ENCODE measurements at regions not wholly inside any gene's neighbourhood (a gene's known extent, or its start where the extent isn't known, plus 50 kb on each side); places are given as distances from the start of the nearest gene placed in this dataset.
"Not testable (repeated sequence)": the region's sequence is repeated elsewhere in the genome, so short reads cannot be mapped to it uniquely, and the experiment has no call there.

DNA sequence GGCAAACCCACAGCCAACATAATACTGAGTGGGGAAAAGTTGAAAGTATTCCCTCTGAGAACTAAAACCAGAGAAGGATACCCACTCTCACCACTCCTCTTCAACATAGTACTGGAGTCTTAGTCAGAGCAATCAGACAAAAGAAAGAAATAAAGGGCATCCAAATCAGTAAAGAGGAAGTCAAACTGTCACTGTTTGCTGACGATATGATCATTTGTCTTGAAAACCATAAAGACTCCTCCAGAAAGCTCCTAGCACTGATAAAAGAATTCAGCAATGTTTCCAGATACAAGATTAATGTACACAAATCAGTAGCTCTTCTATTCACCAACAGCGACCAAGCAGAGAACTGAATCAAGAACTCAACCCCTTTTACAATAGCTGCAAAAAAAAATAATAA lies 64.0 kb upstream of the SSTR4 start:
- H2AFZ ChIP-seq (ENCODE audit: insufficient read depth, low read depth, low read length, poor library complexity, severe bottlenecking); H3K79me2 ChIP-seq (ENCODE audit: control insufficient read depth, insufficient read depth, low read length); H3K27ac ChIP-seq (ENCODE audit: low read length in 2 of 2); H3K9me3 ChIP-seq (ENCODE audit: control extremely low read depth in 1 of 3, control insufficient read depth in 2 of 3, insufficient read depth in 1 of 3, low read length in 2 of 3); POLR2A ChIA-PET; ATAC-seq (ENCODE audit: low read depth); H3K9ac ChIP-seq (ENCODE audit: low read length); H3K4me1 ChIP-seq (ENCODE audit: control insufficient read depth in 2 of 2, insufficient read depth in 2 of 2, low read length in 2 of 2); DNase-seq; H3K4me3 ChIP-seq (ENCODE audit: control extremely low read depth in 1 of 5, extremely low read depth in 1 of 5, insufficient read depth in 1 of 5, low read depth in 2 of 5, low read length in 4 of 5); H3K27me3 Mint-ChIP-seq; H3K9me3 Mint-ChIP-seq (ENCODE audit: insufficient read depth); CTCF ChIA-PET; intact Hi-C loops (cut with micrococcal nuclease); H3K27me3 ChIP-seq (replicated peaks in 1 of 4; ENCODE audit: control extremely low read depth in 1 of 4, control insufficient read depth in 3 of 4, insufficient read depth in 4 of 4, low read length in 3 of 4); H3K4me1 Mint-ChIP-seq; H3K36me3 ChIP-seq (replicated peaks in 1 of 2; ENCODE audit: control extremely low read depth in 1 of 2, control insufficient read depth in 1 of 2, extremely low read depth in 1 of 2, insufficient read depth in 2 of 2, low read length in 1 of 2); H3K4me2 ChIP-seq (replicated peaks; ENCODE audit: low read depth, low read length, poor library complexity, severe bottlenecking); H3K4me3 Mint-ChIP-seq; H4K20me1 ChIP-seq (ENCODE audit: control insufficient read depth, insufficient read depth, low read length, poor library complexity, severe bottlenecking); H3K27ac Mint-ChIP-seq: not testable (repeated sequence)
- 0% methylated on average over 1 of the region's 2 CpGs for WGBS (ENCODE audit: insufficient coverage)

DNA sequence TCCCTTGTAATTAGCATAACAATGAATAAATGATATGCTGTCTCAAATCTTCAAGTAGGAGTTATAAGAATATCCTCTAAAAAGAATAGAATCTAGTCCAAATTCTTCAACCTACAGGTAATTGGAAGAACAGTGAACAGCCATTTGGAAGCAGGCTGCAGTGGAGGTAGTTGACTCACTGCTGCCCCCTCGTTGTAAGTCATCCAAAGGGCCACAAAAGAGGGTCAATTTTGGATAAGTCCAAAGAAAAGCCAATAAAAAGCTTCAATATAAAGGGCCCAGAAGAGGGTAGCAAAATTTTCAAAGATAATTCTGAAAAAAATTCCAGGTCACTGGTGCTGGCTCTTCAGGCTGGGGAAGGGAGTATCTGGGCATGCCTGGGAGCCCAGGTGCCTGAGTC lies 60.8 kb upstream of the SSTR4 start:
- no peak overlapping the region for H3K4me3 ChIP-seq (ENCODE audit: control extremely low read depth in 1 of 5, extremely low read depth in 1 of 5, insufficient read depth in 1 of 5, low read depth in 2 of 5, low read length in 4 of 5)
- ChIA-PET CTCF (no interaction called here), POLR2A (no interaction called here)
- H3K9ac ChIP-seq (ENCODE audit: low read length) = no peak overlapping the region
- no peak overlapping the region for H2AFZ ChIP-seq (ENCODE audit: insufficient read depth, low read depth, low read length, poor library complexity, severe bottlenecking)
- DNase-seq (no peak), ATAC-seq (ENCODE audit: low read depth) (no peak)
- intact Hi-C loops (cut with micrococcal nuclease) = no loop called here
- H4K20me1 ChIP-seq (ENCODE audit: control insufficient read depth, insufficient read depth, low read length, poor library complexity, severe bottlenecking) = no peaks in the 10 kb centered on the region
- H3K36me3 ChIP-seq (replicated peaks in 1 of 2; ENCODE audit: control extremely low read depth in 1 of 2, control insufficient read depth in 1 of 2, extremely low read depth in 1 of 2, insufficient read depth in 2 of 2, low read length in 1 of 2) = no peaks in the 10 kb centered on the region
- H3K9me3 ChIP-seq (ENCODE audit: control extremely low read depth in 1 of 3, control insufficient read depth in 2 of 3, insufficient read depth in 1 of 3, low read length in 2 of 3) = no peaks in the 10 kb centered on the region
- Mint-ChIP-seq H3K4me1 (no peaks in the 10 kb centered on the region), H3K27ac (no peak overlapping the region), H3K27me3 (no peaks in the 10 kb centered on the region), H3K4me3 (no peak overlapping the region), H3K9me3 (ENCODE audit: insufficient read depth) (no peaks in the 10 kb centered on the region)
- no peak overlapping the region for H3K4me2 ChIP-seq (replicated peaks; ENCODE audit: low read depth, low read length, poor library complexity, severe bottlenecking)
- H3K27ac ChIP-seq (ENCODE audit: low read length in 2 of 2) = no peak overlapping the region
- WGBS (ENCODE audit: insufficient coverage) = no CpG with 5 or more reads among the region's 1 CpG
- H3K27me3 ChIP-seq (replicated peaks in 1 of 4; ENCODE audit: control extremely low read depth in 1 of 4, control insufficient read depth in 3 of 4, insufficient read depth in 4 of 4, low read length in 3 of 4) = no peaks in the 10 kb centered on the region
- no peak for TF ChIP-seq EZH2 (IDR thresholded peaks at IDR 0.05; ENCODE audit: borderline replicate concordance, insufficient read depth, low read depth, low read length, poor library complexity, severe bottlenecking)
- TF ChIP-seq, protein P1, sequence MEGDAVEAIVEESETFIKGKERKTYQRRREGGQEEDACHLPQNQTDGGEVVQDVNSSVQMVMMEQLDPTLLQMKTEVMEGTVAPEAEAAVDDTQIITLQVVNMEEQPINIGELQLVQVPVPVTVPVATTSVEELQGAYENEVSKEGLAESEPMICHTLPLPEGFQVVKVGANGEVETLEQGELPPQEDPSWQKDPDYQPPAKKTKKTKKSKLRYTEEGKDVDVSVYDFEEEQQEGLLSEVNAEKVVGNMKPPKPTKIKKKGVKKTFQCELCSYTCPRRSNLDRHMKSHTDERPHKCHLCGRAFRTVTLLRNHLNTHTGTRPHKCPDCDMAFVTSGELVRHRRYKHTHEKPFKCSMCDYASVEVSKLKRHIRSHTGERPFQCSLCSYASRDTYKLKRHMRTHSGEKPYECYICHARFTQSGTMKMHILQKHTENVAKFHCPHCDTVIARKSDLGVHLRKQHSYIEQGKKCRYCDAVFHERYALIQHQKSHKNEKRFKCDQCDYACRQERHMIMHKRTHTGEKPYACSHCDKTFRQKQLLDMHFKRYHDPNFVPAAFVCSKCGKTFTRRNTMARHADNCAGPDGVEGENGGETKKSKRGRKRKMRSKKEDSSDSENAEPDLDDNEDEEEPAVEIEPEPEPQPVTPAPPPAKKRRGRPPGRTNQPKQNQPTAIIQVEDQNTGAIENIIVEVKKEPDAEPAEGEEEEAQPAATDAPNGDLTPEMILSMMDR (IDR thresholded peaks at IDR 0.05) = no peak
- no peaks in the 10 kb centered on the region for H3K79me2 ChIP-seq (ENCODE audit: control insufficient read depth, insufficient read depth, low read length)
- H3K4me1 ChIP-seq (ENCODE audit: control insufficient read depth in 2 of 2, insufficient read depth in 2 of 2, low read length in 2 of 2) = no peaks in the 10 kb centered on the region
